ENCODE measurements at regions not wholly inside any gene's neighbourhood (a gene's known extent, or its start where the extent isn't known, plus 50 kb on each side); places are given as distances from the start of the nearest gene placed in this dataset.

GRCh38 chr6:18674346-18674745, 287.2 kb downstream of the RNF144B start:
- Histone ChIP-seq H3K9ac (ENCODE audit: low read depth, low read length) (no peak overlapping the region), H3K27me3 (ENCODE audit: insufficient read depth, low read length) (no peaks in the 10 kb centered on the region), H3K27ac (ENCODE audit: low read depth, low read length) (no peak overlapping the region), H3K36me3 (ENCODE audit: insufficient read depth, low read length) (no peaks in the 10 kb centered on the region), H3K9me3 (ENCODE audit: insufficient read depth, low read depth, low read length) (no peaks in the 10 kb centered on the region), H3K4me3 (ENCODE audit: low read length) (no peak overlapping the region), H3K4me1 (ENCODE audit: insufficient read depth, low read length) (no peaks in the 10 kb centered on the region)

- Histone ChIP-seq H3K9ac (ENCODE audit: low read depth, low read length) (no peak overlapping the region), H3K36me3 (ENCODE audit: insufficient read depth, low read length) (no peaks in the 10 kb centered on the region), H3K27me3 (ENCODE audit: insufficient read depth, low read length) (no peaks in the 10 kb centered on the region), H3K4me3 (ENCODE audit: low read length) (no peak overlapping the region), H3K27ac (ENCODE audit: low read depth, low read length) (no peak overlapping the region), H3K9me3 (ENCODE audit: insufficient read depth, low read depth, low read length) (no peaks in the 10 kb centered on the region), H3K4me1 (ENCODE audit: insufficient read depth, low read length) (no peaks in the 10 kb centered on the region)
- WGBS: 50% methylated on average over 1 of the region's 2 CpGs
Observed at GRCh38 chr6:18675881-18676280, 288.7 kb downstream of the RNF144B start.

- H3K4me3 ChIP-seq (ENCODE audit: low read length): no peak overlapping the region
- no peaks in the 10 kb centered on the region for H3K4me1 ChIP-seq (ENCODE audit: insufficient read depth, low read length)
- no peaks in the 10 kb centered on the region for H3K27me3 ChIP-seq (ENCODE audit: insufficient read depth, low read length)
- H3K27ac ChIP-seq (ENCODE audit: low read depth, low read length): no peak overlapping the region
- H3K9me3 ChIP-seq (ENCODE audit: insufficient read depth, low read depth, low read length): no peaks in the 10 kb centered on the region
- no peaks in the 10 kb centered on the region for H3K36me3 ChIP-seq (ENCODE audit: insufficient read depth, low read length)
- 96% methylated on average over 7 of the region's 7 CpGs for WGBS
- H3K9ac ChIP-seq (ENCODE audit: low read depth, low read length): no peak overlapping the region
Observed at GRCh38 chr6:18676548-18676947, 289.4 kb downstream of the RNF144B start.

DNA sequence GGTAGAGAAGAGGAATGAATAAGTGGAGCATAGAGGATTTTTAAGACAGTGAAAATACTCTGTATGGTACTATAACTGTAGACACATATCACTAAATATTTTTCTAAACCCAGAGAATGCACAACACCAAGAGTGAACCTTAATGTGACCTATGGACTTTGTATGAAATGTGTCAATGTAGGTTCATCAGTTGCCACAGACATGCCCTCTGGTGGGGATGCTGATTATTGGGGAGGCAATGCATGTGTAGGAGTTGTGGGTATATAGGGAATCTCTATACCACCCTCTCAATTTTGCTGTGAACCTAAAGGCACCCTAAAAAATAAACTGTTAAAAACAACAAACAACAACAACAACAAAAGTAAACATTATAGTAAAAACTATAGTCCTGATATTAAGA, 293.7 kb downstream of the RNF144B start:
- H3K36me3 ChIP-seq (ENCODE audit: insufficient read depth, low read length): no peaks in the 10 kb centered on the region
- H3K27me3 ChIP-seq (ENCODE audit: insufficient read depth, low read length): no peaks in the 10 kb centered on the region
- no peaks in the 10 kb centered on the region for H3K4me1 ChIP-seq (ENCODE audit: insufficient read depth, low read length)
- no peak overlapping the region for H3K4me3 ChIP-seq (ENCODE audit: low read length)
- H3K27ac ChIP-seq (ENCODE audit: low read depth, low read length): no peak overlapping the region
- H3K9ac ChIP-seq (ENCODE audit: low read depth, low read length): no peak overlapping the region
- H3K9me3 ChIP-seq (ENCODE audit: insufficient read depth, low read depth, low read length): no peaks in the 10 kb centered on the region

DNA sequence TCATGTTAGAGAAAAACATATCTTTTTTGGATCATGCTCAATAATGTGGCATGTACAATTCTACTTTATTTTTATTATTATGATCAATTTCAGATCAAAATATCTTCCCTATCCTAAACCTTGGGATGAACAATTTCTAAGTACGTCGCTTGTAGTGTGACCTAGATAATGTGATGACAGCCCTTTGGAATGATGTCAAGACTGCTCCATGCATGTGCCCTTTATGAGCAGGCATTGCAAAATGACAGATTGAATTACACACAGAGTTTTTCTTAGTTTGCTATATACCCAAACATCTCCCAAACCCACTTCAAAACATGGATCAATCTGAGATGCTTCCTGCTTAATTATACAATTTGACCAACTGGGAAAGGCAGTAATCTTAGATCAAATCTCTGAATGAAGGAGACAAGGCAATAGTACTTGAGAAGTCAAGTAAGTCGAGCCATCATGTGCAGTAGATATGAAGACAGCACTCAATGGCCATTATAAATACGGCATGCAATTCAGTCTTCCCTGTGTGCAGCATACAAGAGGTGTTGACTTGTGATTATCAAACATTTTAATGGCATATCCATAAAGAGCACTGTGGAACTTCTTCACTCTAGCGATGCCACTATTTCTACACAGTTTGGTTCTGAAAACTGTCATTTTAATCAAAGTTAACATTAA, 294.8 kb downstream of the RNF144B start:
- Histone ChIP-seq H3K27me3 (ENCODE audit: insufficient read depth, low read length) (no peaks in the 10 kb centered on the region), H3K9me3 (ENCODE audit: insufficient read depth, low read depth, low read length) (no peaks in the 10 kb centered on the region), H3K4me3 (ENCODE audit: low read length) (no peak overlapping the region), H3K9ac (ENCODE audit: low read depth, low read length) (no peak overlapping the region), H3K4me1 (ENCODE audit: insufficient read depth, low read length) (no peaks in the 10 kb centered on the region), H3K36me3 (ENCODE audit: insufficient read depth, low read length) (no peaks in the 10 kb centered on the region), H3K27ac (ENCODE audit: low read depth, low read length) (no peak overlapping the region)
- 98% methylated on average over 4 of the region's 5 CpGs for WGBS

DNA sequence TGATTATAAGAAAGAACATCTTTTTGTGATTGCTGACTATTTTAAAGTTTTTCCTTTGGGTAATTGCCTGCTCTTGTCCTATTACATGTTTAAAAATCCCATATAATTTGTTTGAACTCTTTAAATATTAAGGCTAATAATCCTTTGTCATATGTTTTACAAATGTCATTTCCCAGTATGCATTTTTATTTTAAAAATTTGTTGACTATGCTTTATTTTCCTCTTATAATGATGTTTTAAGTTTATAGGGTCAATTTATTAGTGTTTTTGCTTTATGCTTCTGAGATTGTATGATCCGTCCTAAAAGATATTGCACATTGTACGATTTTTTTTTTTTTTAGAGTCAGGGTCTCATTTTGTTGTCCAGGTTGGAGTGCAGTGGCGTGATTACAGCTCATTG, 297.2 kb downstream of the RNF144B start:
- H3K4me3 ChIP-seq (ENCODE audit: low read length): no peak overlapping the region
- H3K9ac ChIP-seq (ENCODE audit: low read depth, low read length): no peak overlapping the region
- H3K36me3 ChIP-seq (ENCODE audit: insufficient read depth, low read length): no peaks in the 10 kb centered on the region
- H3K4me1 ChIP-seq (ENCODE audit: insufficient read depth, low read length): no peaks in the 10 kb centered on the region
- WGBS: 83% methylated on average over 2 of the region's 3 CpGs
- H3K9me3 ChIP-seq (ENCODE audit: insufficient read depth, low read depth, low read length): no peaks in the 10 kb centered on the region
- no peak overlapping the region for H3K27ac ChIP-seq (ENCODE audit: low read depth, low read length)
- H3K27me3 ChIP-seq (ENCODE audit: insufficient read depth, low read length): no peaks in the 10 kb centered on the region

GRCh38 chr6:18692929-18693685, 306.0 kb downstream of the RNF144B start:
- H3K4me3 ChIP-seq (ENCODE audit: low read length): no peak overlapping the region
- WGBS: 91% methylated on average over 7 of the region's 7 CpGs
- H3K27me3 ChIP-seq (ENCODE audit: insufficient read depth, low read length): no peaks in the 10 kb centered on the region

DNA sequence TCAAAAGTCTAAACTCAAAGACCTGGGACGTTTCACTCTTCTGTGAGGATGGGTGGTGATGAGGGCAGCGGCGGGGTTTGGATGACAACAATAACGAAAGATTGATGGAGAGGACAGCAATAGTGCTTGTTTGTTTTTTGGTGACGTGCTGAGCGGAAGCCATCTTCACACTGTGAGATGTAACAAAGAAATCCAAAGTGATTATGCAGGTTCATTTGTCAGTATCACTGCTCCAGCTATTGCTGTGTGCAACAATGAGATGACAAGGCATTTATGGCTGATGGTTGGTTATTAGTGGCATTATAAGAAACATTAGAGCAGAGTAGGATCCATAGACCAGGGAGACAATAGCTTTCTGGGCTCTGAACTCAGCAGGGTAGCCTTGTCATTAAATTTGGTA, 306.7 kb downstream of the RNF144B start:
- H3K9me3 ChIP-seq (ENCODE audit: insufficient read depth, low read depth, low read length): no peaks in the 10 kb centered on the region
- 0 out of 2 replicates have a peak, but pooled peaks cover 11% of the 10 kb centered on the region for H3K4me1 ChIP-seq (ENCODE audit: insufficient read depth, low read length)
- no peaks in the 10 kb centered on the region for H3K27me3 ChIP-seq (ENCODE audit: insufficient read depth, low read length)
- 89% methylated on average over 6 of the region's 6 CpGs for WGBS
- H3K4me3 ChIP-seq (ENCODE audit: low read length): no peak overlapping the region
- H3K27ac ChIP-seq (ENCODE audit: low read depth, low read length): no peak overlapping the region
- no peaks in the 10 kb centered on the region for H3K36me3 ChIP-seq (ENCODE audit: insufficient read depth, low read length)
- H3K9ac ChIP-seq (ENCODE audit: low read depth, low read length): no peak overlapping the region

More at GRCh38 chr6:18692929-18693685, 306.0 kb downstream of the RNF144B start:
- Histone ChIP-seq H3K4me1 (ENCODE audit: insufficient read depth, low read length) (0 out of 2 replicates have a peak, but pooled peaks cover 11% of the 10 kb centered on the region), H3K9ac (ENCODE audit: low read depth, low read length) (no peak overlapping the region), H3K9me3 (ENCODE audit: insufficient read depth, low read depth, low read length) (no peaks in the 10 kb centered on the region), H3K36me3 (ENCODE audit: insufficient read depth, low read length) (no peaks in the 10 kb centered on the region), H3K27ac (ENCODE audit: low read depth, low read length) (no peak overlapping the region)

GRCh38 chr6:18703546-18703945, 316.4 kb downstream of the RNF144B start:
- 64% methylated on average over 2 of the region's 3 CpGs for WGBS
- H3K4me1 ChIP-seq (ENCODE audit: insufficient read depth, low read length): no peaks in the 10 kb centered on the region
- H3K9ac ChIP-seq (ENCODE audit: low read depth, low read length): no peak overlapping the region
- no peaks in the 10 kb centered on the region for H3K36me3 ChIP-seq (ENCODE audit: insufficient read depth, low read length)
- H3K4me3 ChIP-seq (ENCODE audit: low read length): no peak overlapping the region
- H3K9me3 ChIP-seq (ENCODE audit: insufficient read depth, low read depth, low read length): no peaks in the 10 kb centered on the region
- H3K27ac ChIP-seq (ENCODE audit: low read depth, low read length): no peak overlapping the region
- H3K27me3 ChIP-seq (ENCODE audit: insufficient read depth, low read length): no peaks in the 10 kb centered on the region

DNA sequence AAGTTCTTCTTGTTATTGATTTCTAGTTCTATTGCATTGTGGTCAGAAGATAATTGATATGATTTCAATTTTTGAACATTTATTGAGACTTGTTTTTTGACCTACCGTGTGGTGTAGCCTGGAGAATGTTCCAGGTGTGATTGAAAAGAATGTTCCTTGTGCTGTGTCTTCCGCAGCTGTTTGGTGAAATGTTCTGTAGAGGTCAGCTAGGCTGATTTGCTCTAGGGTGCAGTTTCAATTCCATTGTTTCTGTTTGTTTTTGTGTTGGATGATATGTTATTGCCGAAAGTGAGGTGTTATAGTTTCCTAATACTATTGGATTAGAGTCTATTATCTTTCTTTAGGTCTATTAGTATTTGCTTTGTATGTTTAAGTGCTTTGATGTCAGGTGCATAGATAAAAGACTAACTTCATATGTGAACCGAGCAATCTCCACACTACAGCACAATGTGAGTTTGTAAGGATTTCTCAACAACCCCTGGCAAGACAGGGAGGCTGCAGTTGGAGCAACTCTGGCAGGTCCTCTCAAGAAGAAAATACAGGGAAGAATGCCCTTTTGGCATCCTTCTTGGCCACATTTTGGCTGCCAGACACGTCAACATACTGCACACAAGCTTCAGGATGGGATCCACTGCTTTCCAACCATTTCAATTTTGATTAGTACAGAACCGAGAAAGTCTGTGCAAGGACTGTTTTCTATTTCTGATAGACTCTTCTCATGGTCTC, 320.7 kb downstream of the RNF144B start:
- Histone ChIP-seq H3K4me3 (ENCODE audit: low read length) (no peak overlapping the region), H3K9me3 (ENCODE audit: insufficient read depth, low read depth, low read length) (no peaks in the 10 kb centered on the region), H3K4me1 (ENCODE audit: insufficient read depth, low read length) (no peaks in the 10 kb centered on the region), H3K27me3 (ENCODE audit: insufficient read depth, low read length) (no peaks in the 10 kb centered on the region), H3K27ac (ENCODE audit: low read depth, low read length) (no peak overlapping the region), H3K36me3 (ENCODE audit: insufficient read depth, low read length) (no peaks in the 10 kb centered on the region), H3K9ac (ENCODE audit: low read depth, low read length) (no peak overlapping the region)
- WGBS: 90% methylated on average over 6 of the region's 6 CpGs

DNA sequence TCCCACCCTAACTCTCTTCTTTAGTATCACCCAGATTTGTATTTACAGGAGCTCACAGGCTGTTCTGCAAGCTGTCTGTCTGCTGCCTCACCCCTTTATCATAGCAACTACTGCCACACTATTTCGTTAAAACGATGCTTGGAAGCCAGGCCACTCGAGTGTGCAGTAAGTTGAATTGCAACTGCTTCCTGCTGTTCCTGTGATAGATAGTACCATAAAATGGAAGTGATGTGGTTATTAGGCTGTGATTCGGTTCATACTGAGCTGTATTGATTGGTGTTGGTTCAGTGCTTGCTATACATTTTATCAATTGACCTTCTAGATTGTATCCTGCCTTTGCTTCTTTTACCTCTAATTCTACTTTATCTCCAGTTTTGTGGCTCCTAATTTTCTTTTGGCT, 325.4 kb downstream of the RNF144B start:
- 88% methylated on average over 4 of the region's 4 CpGs for WGBS
- no peaks in the 10 kb centered on the region for H3K36me3 ChIP-seq (ENCODE audit: insufficient read depth, low read length)
- H3K9me3 ChIP-seq (ENCODE audit: insufficient read depth, low read depth, low read length): no peaks in the 10 kb centered on the region
- H3K27me3 ChIP-seq (ENCODE audit: insufficient read depth, low read length): no peaks in the 10 kb centered on the region
- H3K27ac ChIP-seq (ENCODE audit: low read depth, low read length): no peak overlapping the region
- H3K4me1 ChIP-seq (ENCODE audit: insufficient read depth, low read length): no peaks in the 10 kb centered on the region
- H3K9ac ChIP-seq (ENCODE audit: low read depth, low read length): no peak overlapping the region
- no peak overlapping the region for H3K4me3 ChIP-seq (ENCODE audit: low read length)

All from HUES64 (cell line).